GM18951 (cell line): ENCODE measurements at regions not wholly inside any gene's neighbourhood (a gene's known extent, or its start where the extent isn't known, plus 50 kb on each side); places are given as distances from the start of the nearest gene placed in this dataset.

ENCODE experiments used
- POLR2A ChIP-seq: IDR thresholded peaks from 4 replicates; pipeline ENCODE4 v1.6.1; 2011; ENCODE audit warnings: mild to moderate bottlenecking; ENCODE audit not compliant: insufficient read length, insufficient read depth; ENCODE audit errors: extremely low read depth
- in situ Hi-C: fragments of 300-500 bp; cut with MboI; formaldehyde crosslinking; loops from one replicate; pipeline ENCODE4 v1.12.0; 2022; ENCODE audit warnings: low sequenced_read_pairs, mixed read lengths, inconsistent platforms; ENCODE audit not compliant: unreplicated experiment

DNA sequence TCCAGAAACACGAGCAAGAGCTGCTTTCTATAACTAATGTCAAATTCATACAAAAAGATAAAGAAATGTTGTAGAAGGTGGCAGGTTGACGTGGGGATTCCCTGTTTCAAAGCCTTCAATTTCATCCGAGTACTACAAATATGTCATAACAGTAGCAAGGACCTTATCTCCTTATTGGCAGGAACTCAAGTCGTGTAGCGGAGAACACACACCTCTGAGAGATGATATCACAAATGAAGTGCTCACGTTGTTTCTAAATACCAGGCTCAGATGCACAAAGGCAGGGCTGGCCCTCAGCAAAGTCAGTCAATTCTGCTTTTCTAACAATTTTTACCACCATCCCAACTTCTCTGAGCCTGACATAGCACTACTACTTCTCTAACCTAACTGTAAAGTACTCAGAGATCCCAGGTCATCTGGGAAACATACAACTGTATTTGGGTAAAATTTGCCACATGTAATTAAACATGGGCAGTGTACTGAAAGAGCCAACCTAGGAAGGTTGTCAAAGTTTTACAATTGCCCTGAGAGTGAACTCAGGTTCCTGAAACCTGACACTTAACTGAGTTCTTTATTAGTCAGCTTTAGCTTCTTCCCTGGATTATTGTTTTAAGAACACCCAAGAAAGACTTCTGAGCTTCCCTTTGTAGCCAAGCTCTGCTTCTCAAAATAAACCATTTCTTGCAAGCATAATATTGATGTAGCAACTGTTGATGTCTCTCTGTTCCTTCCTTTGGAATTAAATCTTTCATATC, 813.7 kb upstream of the ACVR2A start:
- in situ Hi-C loops = no loop called here
- no peak for TF ChIP-seq POLR2A

DNA sequence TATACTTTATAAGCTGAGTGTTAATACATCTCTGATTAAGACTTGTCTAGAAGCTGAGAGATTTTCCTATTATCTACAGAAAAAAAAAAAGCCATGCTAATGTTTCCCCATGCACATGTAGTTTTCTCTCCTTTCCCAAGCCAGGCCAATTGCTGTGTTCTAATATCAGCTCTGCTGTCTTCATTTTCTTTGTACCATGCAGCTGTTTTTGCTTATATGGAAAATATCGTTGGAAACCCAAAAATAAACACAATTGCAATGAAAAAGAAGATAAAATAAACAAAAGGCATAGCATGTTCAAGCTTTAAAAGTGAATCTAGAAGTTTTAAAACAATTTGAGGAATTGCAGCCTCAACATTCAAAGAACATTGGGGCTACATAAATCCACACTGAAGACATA, 817.4 kb upstream of the ACVR2A start:
- in situ Hi-C loops = no loop called here
- no peak for TF ChIP-seq POLR2A

DNA sequence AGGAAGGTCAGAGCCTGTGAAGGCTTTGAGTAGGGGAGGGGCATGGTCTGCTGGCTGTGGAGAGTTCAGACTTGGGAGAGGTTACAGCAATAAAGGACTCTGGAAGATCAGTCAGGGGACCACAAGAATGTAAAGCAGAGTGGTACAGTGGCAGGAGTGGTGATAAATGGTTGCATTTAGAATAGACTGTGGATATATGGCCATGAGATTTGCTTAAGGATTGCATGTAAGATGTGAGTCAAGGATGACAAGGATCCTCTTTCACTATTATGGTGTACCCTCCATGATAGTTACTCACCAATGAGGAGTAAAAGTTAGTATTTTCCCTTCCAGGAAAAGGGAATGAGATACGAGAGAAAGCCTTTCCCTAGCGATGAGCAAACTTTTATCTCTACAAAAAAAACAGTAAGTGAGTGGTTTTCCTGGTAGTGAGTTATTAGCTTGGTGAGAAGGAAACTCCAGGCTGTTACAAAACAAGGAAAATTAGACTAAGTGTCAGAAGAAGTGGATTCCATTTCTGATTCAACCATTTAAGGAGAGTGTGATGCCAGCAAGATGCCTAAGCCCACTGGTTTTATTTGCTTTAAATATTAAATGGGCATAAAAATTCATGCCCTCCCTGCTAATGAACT, 818.0 kb upstream of the ACVR2A start:
- in situ Hi-C loops = no loop called here

DNA sequence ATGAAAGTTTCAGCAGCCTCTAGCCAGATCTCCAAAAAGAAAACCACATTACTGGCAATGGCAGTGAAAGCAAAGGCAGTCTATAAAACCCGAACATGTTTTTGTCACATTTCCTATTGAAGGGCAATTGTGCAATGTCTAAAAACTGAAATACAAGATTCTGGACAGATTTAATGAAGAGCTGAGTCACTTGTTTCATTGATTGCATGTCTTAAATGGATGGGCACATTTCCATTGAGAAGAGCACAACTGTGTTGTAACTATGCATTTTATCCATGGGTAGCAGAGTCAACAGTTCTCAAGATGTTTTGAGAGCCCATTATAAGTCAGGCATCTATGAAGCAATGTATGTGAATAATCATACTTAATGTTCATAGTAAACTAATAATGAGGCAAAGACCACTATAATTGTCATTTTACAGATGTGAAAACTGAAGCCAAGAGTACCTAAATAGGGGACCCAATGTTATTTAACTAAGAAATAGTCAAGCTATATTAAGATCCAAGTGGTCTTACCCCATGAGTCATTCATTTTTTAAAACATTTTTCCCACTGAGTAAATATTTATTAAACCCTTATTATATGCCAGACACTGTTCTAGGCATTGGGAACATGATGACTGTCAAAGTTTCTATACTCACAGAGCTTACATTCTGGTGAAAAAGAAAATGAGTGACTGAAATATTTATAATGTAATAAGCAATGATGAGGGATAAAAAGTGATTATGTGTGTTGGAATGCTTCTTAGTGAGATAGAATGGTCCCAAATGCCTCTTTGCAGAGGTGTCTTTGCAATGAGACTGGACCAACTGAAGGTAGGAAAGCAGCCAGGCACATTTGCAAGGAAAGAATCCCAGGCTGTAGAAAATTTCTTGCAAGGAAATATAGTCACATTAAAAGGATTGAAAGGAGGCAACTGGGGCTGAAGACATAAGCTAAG, 818.9 kb upstream of the ACVR2A start:
- TF ChIP-seq POLR2A = no peak
- in situ Hi-C loops = no loop called here

More for the DNA sequence above, 818.0 kb upstream of the ACVR2A start:
- no peak for TF ChIP-seq POLR2A

DNA sequence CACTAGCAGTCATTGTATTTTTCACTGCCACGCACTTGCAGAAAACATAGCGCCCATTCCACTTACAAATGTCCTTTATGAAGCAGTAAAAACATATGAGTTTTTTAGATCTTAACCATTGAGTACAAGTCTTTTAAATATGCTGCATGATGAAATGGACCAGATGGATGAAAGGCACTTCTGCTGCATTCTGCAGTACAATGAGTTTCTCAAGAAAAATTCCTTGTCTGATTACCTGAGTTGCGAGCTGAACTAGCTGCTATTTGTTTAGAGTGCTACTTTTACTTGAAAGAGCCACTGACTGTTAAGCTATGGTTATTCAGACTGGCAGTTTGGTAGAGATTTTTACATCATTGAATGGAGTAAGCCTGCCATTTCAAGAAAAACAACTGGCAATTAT, 825.5 kb upstream of the ACVR2A start:
- in situ Hi-C loops = no loop called here
- no peak for TF ChIP-seq POLR2A

DNA sequence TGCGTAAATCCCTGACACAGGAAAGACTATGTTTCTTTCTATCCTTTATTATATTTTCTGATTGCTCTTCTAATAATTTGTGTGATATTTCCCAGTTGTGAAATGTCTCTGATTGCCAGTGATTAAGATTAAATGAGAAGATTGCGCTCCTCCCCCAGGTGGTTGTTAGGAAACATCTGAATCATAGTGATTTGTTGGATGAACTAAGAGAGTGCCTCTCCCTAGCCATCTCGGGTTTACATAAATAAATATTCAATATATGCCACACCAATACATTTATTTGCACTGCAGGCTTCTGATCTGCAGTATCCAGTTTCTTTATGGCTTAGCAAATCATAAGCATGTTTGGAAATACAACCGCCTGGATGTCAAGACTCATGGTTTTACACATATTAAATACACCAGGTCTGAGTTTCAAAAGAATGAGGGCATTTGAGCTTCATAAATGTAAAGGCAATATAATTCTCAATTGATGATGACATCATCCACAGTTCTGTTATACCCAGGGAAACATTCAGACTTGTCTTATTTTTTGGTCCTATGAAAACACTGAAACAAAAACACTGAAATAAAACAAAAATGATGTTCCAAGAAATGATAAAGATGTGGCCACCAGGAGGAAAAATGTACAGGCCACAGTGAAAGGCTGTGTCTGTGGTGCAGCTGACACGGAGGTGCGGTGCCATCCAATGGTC, 826.7 kb upstream of the ACVR2A start:
- in situ Hi-C loops = no loop called here
- no peak for TF ChIP-seq POLR2A

DNA sequence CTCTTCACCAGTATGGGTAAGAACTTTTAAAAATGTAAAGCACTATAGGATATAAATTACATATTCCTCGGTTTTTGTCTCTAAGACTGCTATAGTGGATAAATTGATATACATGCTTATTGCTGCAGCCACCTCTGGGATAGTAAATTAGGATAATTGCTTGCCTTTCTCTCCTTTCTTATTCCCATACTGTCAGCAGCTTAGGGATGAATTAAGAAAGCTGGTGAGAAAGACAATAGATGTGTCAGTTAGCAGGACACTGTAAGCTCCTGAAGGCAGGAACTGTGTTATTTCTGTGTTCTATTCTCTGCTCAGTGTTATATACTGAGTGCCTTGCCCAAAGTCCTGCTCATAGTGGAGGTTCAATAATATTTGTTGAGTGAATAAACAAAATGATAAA, 828.6 kb upstream of the ACVR2A start:
- in situ Hi-C loops = no loop called here
- no peak for TF ChIP-seq POLR2A

DNA sequence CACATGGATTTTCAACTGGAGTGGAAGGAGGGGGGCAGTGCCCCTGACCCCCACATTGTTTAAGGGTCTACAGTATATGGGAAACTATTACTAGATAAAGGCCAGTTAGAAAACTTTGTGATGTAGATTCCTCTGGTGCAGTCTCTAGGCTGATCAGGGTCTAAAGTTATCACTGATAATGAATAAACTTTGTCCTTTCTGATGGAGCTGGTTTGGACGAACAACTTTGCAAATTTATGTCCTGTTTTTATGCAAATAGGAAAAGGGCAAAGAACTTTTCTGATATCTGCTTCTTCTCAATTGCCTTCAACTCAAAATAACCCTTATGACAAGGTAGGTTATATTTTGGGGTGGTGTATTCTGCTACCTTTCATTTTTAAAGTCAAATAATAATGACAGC, 829.2 kb upstream of the ACVR2A start:
- in situ Hi-C loops = no loop called here

DNA sequence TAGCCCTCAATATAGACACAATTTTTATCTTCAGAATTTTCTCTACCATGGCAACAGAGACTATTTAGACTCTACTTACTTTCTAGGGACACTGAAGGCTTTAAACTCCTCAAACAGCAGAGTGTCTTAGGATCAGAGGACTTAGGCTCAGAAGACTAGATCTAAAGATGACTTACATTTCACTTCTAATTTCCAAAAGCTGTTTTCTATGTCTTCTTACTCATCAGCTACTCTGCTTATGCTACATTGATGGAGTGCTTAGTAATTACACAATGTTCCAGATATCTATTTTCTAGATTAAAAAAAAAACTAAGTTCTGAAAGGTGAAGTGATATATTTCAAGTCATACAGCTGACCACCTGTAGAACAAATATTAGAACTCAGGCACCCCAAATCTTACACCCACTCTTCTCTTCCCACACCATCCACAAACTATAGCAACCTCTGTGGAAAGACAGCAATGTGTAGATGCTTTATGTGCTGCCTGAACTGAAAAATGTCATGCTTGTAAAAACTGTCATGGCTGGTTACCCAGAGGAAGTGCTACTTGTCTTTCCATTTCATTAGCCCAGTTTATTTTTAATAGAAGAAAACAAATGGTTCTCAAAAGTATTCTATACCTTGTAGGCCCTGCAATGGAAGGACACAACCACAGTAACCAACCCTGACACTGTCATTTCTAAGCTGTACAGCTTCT, 831.0 kb upstream of the ACVR2A start:
- TF ChIP-seq POLR2A = no peak
- in situ Hi-C loops = no loop called here

More for the DNA sequence above, 829.2 kb upstream of the ACVR2A start:
- TF ChIP-seq POLR2A = no peak

DNA sequence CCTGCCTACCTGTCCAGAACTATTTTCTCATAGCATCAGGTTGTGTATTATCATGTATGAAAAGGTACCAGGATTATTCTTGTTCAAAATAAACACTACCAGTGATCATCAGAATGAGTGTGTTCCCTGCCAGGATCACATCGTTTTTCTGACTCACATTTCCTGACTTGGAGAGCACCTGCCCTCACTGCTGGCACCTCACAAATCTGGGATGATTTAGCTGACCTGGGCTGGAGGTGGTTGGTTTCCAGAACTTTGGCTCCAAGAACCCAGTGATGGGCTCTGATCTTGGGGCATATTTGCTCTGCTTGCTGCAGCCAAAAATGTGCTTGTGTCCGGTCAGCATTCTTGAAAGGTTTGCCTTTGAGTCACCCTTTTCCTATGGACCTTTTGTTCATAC, 836.3 kb upstream of the ACVR2A start:
- in situ Hi-C loops = no loop called here
- no peak for TF ChIP-seq POLR2A

DNA sequence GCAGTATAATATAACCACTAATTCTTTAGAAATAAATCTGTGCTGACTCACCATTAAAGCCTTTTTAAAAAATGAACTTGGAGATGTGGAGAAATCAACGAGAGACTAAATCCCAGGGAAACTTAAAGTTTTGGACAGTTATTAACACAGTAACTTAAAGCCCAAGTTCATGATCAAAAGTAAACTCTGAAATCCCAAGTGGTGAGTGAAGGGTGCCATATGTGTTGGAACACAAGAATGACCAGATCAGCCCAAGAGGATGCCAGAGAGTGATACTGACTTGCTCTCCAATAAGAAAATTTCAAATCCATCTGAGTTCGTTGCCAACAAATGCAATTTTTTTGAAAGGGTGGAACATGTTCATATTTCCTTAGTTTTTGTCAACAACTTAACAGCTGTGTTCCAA, 838.1 kb upstream of the ACVR2A start:
- TF ChIP-seq POLR2A = no peak
- in situ Hi-C loops = no loop called here

DNA sequence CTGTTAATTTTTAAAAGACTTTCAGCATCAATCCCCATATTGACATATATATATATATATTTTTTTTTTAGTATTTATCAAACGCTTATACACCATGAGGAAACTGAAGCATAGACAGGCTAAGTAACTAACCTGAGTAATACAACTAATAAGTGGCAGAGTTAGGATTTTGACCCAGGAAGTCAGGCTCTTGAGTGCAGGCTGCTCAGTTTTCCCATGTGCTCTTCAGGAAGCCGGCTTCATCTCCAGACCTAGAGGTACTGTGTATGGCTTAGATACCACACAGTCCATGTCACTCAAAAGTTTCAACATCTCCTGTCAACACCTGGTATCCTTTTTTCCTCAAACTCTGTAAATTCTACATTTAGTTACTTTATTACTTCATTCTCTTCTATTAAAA, 841.7 kb upstream of the ACVR2A start:
- TF ChIP-seq POLR2A = no peak
- in situ Hi-C loops = no loop called here
